Activated T-cell treated with anti-CD3 and anti-CD28 coated beads, Interleukin-2, amount 50 U/mL, for 72 hours (primary cell): ENCODE measurements at regions not wholly inside any gene's neighbourhood (a gene's known extent, or its start where the extent isn't known, plus 50 kb on each side); places are given as distances from the start of the nearest gene placed in this dataset.
"Not testable (repeated sequence)": the region's sequence is repeated elsewhere in the genome, so short reads cannot be mapped to it uniquely, and the experiment has no call there.

ENCODE experiments used
- ATAC-seq, 2 donors: fragments of 150-1000 bp; cut with Tn5 transposase; replicated peaks in 1 of 2; 2 replicates each; pipeline ENCODE4 v1.10.0; 2021; ENCODE audit warnings: moderate library complexity in 2 of 2, mild to moderate bottlenecking in 1 of 2
- DNase-seq, 2 donors: peaks; one replicate each; pipeline ENCODE4 v3.0.0; 2021 to 2022; ENCODE audit warnings: mixed read lengths in 1 of 2
- H3K27ac Mint-ChIP-seq: one replicate; pipeline ENCODE4 v1.8.0; 2022; ENCODE audit warnings: mild to moderate bottlenecking, moderate library complexity, mixed read lengths
- H3K27me3 Mint-ChIP-seq: one replicate; pipeline ENCODE4 v1.8.0; 2022; ENCODE audit warnings: low read depth, mixed read lengths
- H3K36me3 Mint-ChIP-seq, 2 donors: one replicate each; pipeline ENCODE4 v1.8.0; 2022; ENCODE audit warnings: mixed read lengths in 2 of 2, mild to moderate bottlenecking in 1 of 2; ENCODE audit not compliant: insufficient read depth in 2 of 2
- H3K4me1 Mint-ChIP-seq: one replicate; pipeline ENCODE4 v1.8.0; 2022; ENCODE audit warnings: low read depth, mixed read lengths
- H3K4me3 Mint-ChIP-seq, 2 donors: one replicate each; pipeline ENCODE4 v1.8.0; 2022; ENCODE audit warnings: mild to moderate bottlenecking in 2 of 2, mixed read lengths in 2 of 2, moderate library complexity in 2 of 2
- H3K9me3 Mint-ChIP-seq, 2 donors: one replicate each; pipeline ENCODE4 v1.8.0; 2022; ENCODE audit warnings: mixed read lengths in 2 of 2

DNA sequence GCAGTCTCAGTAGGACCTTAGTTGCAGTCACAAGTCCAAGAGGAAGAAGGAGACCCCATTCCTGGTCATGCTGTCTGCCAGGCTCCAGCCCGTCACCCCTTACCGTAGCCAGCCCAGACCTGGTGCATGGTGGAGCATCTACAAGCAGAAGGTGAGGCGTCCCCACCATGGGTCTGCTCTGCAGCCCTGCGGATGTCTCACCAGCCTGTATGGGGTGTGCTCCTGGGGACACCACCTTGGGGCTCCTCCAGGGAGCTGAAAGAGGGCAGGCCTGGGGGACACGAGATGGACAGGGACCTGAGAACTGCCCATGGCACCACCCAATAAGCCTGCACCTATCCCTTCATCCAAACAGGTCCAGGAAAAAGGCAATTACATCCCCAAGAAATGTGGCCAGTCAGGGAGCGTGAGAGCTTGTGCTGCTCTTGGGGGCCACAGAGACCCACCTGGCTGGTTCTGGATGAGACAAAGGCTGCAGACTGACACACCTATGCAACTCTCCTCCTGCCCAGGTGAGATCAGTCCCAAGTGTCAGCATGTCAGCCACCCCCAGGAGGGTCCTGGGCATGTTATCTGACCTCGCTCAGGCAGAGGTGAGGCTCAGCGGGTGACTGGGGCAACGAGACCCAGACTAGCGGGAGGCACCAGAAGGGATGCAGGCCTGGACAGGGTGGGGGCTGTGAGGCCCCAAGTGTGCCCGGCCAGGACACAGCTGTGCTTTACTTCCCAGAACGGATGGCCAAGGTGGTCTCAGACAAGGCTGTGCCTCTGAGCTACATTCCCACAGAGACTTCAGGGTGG, 84.5 kb upstream of the RET start:
- Mint-ChIP-seq H3K9me3 (no peaks in the 10 kb centered on the region), H3K4me1 (peaks cover 9% of the 10 kb centered on the region), H3K4me3 (no peak overlapping the region), H3K27me3 (no peaks in the 10 kb centered on the region), H3K36me3 (no peaks in the 10 kb centered on the region), H3K27ac (no peak overlapping the region)
- ATAC-seq (no peak), DNase-seq (no peak)

GRCh38 chr10:42992957-42993390, 83.9 kb upstream of the RET start:
- Mint-ChIP-seq H3K4me1 (peaks cover 9% of the 10 kb centered on the region), H3K36me3 (no peaks in the 10 kb centered on the region), H3K9me3 (no peaks in the 10 kb centered on the region), H3K27me3 (no peaks in the 10 kb centered on the region), H3K4me3 (no peak overlapping the region), H3K27ac (no peak overlapping the region)
- DNase-seq (no peak), ATAC-seq (no peak)

DNA sequence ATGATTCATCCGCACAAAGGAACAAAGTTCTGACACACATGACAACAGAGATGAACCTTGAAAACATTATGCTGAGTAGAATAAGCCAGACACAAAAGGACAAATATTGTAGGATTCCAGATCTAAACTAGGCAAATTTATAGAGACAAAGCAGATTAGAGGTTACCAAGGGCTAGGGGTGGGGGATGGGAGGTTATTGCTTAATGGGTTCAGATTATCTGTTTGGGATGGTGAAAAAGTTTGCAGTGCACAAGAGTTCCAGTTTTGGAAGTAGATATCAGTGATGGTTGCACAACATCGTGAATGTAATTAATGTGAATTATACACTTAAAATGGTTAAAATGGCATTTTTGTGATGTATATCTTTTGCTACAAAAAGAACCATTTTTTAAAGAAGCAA, 82.0 kb upstream of the RET start:
- H3K27me3 Mint-ChIP-seq, ATAC-seq: not testable (repeated sequence)

GRCh38 chr10:42995537-42995936, 81.3 kb upstream of the RET start:
- no peak overlapping the region for H3K27ac Mint-ChIP-seq
- DNase-seq (no peak), ATAC-seq (no peak)
- H3K9me3 Mint-ChIP-seq, result no peaks in the 10 kb centered on the region
- H3K4me3 Mint-ChIP-seq, result no peak overlapping the region
- H3K27me3 Mint-ChIP-seq, result no peaks in the 10 kb centered on the region
- H3K36me3 Mint-ChIP-seq, result no peaks in the 10 kb centered on the region
- H3K4me1 Mint-ChIP-seq, result no peaks in the 10 kb centered on the region

More for the DNA sequence above, 82.0 kb upstream of the RET start:
- not testable (repeated sequence) for H3K27ac Mint-ChIP-seq, H3K36me3 Mint-ChIP-seq, H3K4me1 Mint-ChIP-seq, H3K4me3 Mint-ChIP-seq, DNase-seq, H3K9me3 Mint-ChIP-seq

DNA sequence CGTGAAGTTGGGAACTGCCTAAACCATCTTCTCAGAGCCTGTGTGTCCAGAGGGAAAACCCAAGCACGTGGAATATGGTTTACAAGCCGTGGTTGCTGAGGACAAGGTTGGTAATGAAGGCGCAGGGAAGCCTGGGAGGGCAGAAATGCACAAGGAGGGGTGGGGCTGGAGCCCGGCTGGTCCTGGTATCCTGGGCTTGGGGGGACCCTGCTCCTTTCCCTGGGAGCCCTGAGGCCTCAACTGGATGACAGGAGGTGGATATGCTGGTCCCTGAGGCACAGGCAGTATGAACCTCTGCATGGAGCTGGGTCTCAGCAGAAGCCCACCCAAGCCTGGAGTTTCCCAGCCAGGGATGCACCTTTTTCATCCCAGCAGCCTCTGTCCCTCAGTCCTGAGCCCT, 80.3 kb upstream of the RET start:
- no peaks in the 10 kb centered on the region for H3K36me3 Mint-ChIP-seq
- H3K4me1 Mint-ChIP-seq, result no peaks in the 10 kb centered on the region
- no peaks in the 10 kb centered on the region for H3K27me3 Mint-ChIP-seq
- no peak overlapping the region for H3K27ac Mint-ChIP-seq
- no peak for DNase-seq
- no peaks in the 10 kb centered on the region for H3K9me3 Mint-ChIP-seq
- no peak overlapping the region for H3K4me3 Mint-ChIP-seq
- ATAC-seq, result no peak

DNA sequence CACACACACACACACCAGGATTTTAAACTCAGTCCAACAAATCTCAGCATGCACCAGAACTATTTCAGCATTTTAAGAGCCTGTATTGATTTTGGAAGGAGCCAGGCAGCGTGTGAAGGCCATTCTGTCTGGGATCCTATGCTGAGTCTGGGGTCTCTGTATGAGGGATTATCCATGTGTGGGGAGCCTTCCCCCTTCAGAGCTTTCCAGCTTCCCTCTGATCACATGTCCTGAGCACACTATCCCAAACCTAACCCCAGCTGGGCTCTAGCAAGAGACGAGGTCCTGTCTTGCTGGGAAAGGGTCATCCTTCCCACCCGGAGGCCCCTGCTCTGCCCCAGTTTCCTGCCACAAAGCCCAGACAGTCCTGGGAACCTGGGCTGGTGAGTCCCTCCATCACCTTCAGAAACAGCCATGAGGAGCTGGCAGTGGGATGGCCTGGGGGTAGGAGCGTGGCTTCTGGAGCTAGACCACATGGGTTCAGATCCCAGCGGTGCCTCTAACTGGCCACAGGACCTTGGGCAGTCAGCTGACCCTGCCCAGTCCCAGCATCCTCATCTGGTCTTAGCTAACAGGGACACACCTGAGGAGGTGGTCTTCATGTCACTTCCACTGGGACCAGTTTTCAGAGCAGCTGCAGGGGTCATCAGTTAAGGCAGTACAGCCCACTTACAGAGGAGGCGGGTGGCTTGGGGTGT, 79.6 kb upstream of the RET start:
- no peak overlapping the region for H3K27ac Mint-ChIP-seq
- no peak for DNase-seq
- no peak overlapping the region for H3K4me3 Mint-ChIP-seq
- no peak for ATAC-seq
- no peaks in the 10 kb centered on the region for H3K4me1 Mint-ChIP-seq
- H3K36me3 Mint-ChIP-seq, result no peaks in the 10 kb centered on the region
- H3K9me3 Mint-ChIP-seq, result no peaks in the 10 kb centered on the region
- no peaks in the 10 kb centered on the region for H3K27me3 Mint-ChIP-seq

DNA sequence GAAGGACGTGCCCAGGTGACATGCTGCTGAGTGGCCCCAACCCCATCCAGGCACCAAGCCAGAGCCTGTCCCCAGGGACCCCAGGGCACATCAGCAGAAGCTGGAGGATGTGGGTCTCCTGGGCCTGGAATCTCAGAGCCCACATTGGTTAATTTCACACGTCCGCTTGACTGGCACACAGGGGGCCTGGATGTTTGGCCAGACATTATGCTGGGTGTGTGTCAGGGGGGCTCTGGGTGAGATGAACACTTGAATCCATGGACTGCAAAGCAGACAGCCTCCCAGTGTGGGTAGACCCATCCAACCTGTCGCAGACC, 79.1 kb upstream of the RET start:
- Mint-ChIP-seq H3K4me1 (no peaks in the 10 kb centered on the region), H3K27ac (no peak overlapping the region), H3K9me3 (no peaks in the 10 kb centered on the region), H3K4me3 (no peak overlapping the region), H3K27me3 (no peaks in the 10 kb centered on the region), H3K36me3 (no peaks in the 10 kb centered on the region)
- ATAC-seq (no peak), DNase-seq (no peak)

DNA sequence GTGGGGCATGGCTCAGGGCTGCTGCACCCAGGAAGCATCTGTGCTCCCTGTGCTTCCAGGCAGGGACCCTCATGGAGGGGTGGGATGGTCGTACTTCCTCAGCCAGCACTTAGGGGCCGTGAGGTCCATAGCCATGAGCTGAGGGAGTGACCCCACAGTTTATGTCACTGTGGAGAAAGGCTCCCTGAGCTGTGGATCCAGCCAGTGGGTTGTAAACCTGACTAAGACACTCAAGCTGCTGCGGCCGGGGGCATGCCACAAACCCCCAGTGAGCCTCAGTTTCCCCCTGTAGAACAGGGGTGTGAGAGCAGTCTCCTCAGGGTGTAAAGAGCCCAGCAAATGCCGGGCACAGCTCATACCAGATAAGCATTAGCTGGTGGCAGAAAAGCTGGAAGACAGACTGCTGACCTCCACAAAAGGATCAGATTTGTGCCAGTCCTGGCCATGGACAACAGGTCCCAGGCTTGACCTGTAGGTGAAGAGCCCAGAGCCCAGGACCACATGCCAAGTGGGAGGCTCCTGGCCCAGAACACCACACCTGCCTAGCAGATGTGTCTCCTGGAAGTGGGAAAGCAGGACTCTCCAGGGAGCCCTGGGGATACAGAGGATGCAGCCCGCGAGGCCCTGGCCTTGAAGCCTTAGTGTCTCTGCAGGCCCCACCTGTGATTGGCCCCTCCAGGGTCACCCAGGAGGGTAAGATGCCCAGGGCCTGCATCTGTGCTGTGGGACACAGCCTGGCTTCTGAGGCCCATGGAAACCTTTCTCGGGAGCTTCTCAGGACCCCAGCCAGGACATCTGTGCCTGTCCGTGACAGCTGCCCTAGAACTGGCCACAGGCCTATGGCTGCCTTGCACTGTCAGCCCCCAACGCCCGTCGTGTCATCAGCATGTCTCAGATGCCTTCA, 78.1 kb upstream of the RET start:
- H3K27ac Mint-ChIP-seq, result no peak overlapping the region
- no peaks in the 10 kb centered on the region for H3K27me3 Mint-ChIP-seq
- ATAC-seq, result no peak
- H3K9me3 Mint-ChIP-seq, result no peaks in the 10 kb centered on the region
- no peak overlapping the region for H3K4me3 Mint-ChIP-seq
- no peaks in the 10 kb centered on the region for H3K36me3 Mint-ChIP-seq
- no peak for DNase-seq
- no peaks in the 10 kb centered on the region for H3K4me1 Mint-ChIP-seq

DNA sequence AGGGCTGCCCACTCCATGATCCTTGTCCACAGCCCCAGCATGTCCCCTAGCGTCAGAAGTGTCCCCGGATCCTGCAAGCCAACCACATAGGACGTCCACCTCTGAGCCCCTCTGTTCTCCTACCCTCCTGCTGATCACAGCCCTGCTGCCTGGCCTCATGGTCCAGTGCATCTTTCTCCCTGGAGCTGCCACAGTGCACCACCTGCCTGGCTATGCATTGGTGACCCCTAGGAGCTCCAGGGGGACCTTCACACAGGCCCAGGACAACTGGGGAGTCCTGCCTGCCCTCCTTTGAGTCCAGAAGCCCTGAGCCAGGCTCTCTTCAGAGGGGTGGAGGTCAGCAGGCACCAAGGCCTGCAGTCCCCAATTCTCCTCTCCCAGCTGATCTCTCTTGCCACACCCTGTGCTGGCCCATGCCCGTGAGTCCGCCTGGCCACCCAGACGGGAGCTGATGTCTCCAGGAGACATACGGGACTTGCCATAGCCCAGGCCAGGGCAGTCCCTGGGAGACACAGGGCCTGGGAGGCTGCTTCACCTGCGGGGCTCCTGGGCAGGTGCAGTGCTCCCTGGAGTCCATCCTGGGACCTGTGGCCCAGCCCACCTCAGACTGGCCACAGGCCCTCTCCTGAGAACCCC, 77.4 kb upstream of the RET start:
- ATAC-seq (no peak), DNase-seq (no peak)
- Mint-ChIP-seq H3K9me3 (no peaks in the 10 kb centered on the region), H3K4me3 (no peak overlapping the region), H3K36me3 (no peaks in the 10 kb centered on the region), H3K27me3 (no peaks in the 10 kb centered on the region), H3K4me1 (no peaks in the 10 kb centered on the region), H3K27ac (no peak overlapping the region)

DNA sequence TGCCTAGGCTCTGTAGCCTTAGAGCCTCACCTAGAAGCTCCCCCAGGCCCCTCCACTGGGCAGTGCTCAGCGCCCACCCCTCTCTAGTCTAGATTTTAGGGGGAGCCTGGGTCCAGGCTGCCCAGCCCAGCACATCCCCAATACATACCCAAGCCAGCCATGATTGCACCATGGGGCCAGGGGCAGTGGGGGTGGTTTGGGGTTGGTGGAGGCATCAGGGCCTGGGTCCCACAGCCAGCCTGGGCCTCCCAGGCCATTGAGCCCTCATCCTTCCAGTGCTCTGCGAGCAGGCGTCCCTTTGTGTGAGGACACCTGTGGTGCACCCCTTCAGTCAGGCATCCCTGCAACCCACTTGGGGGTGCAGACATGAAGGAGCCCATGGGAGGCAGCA, 76.9 kb upstream of the RET start:
- ATAC-seq (no peak), DNase-seq (no peak)
- H3K4me1 Mint-ChIP-seq, result no peaks in the 10 kb centered on the region

DNA sequence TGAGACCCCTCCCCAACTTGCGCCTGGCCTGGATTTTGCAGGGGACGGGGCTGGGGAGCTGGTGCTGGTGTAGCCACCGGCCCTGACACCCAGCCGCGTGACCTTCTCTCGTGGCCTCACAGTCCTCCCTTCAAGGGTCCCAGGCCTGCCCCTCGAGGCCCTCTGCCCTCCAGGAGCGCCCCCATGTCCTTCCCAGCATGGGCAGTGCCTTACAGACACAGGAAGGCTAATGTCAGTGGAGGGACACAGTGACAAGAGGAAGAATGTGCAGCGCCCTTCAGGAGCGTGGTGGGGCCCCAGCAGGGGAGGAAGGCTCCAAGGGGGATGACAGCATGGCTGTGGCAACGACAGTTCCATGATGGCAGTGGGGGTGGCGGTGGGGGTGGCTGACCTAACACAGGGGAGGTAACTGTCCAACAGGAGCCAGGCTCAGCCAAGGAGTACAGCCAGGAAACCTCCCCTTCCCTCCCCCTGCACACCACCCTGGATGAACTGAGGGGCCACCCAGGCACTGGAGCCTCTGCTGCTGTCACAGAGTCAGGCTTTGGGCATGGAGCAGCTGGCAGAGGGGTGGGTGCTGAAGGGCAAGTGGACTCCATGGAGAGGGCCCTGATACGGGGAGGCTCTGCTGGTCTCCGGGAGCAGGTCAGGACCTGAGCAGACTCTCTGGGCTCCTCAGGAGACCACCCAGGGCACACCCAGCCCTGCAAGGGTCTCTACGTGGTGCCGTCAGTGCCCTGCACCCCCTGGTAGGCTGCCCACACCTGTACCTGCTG, 76.0 kb upstream of the RET start:
- Mint-ChIP-seq H3K36me3 (no peaks in the 10 kb centered on the region), H3K27ac (no peak overlapping the region), H3K9me3 (no peaks in the 10 kb centered on the region), H3K4me1 (no peaks in the 10 kb centered on the region), H3K4me3 (no peak overlapping the region), H3K27me3 (no peaks in the 10 kb centered on the region)
- ATAC-seq (no peak), DNase-seq (no peak)

More for the DNA sequence above, 76.9 kb upstream of the RET start:
- Mint-ChIP-seq H3K4me3 (no peak overlapping the region), H3K9me3 (no peaks in the 10 kb centered on the region), H3K27ac (no peak overlapping the region), H3K36me3 (no peaks in the 10 kb centered on the region), H3K27me3 (no peaks in the 10 kb centered on the region)

GRCh38 chr10:43001427-43001795, 75.5 kb upstream of the RET start:
- no peak for ATAC-seq

More at GRCh38 chr10:43001427-43001795, 75.5 kb upstream of the RET start:
- H3K4me3 Mint-ChIP-seq, result no peak overlapping the region
- H3K27ac Mint-ChIP-seq, result no peak overlapping the region
- H3K27me3 Mint-ChIP-seq, result no peaks in the 10 kb centered on the region
- DNase-seq, result no peak
- no peaks in the 10 kb centered on the region for H3K36me3 Mint-ChIP-seq
- H3K4me1 Mint-ChIP-seq, result no peaks in the 10 kb centered on the region
- H3K9me3 Mint-ChIP-seq, result no peaks in the 10 kb centered on the region
